ENCODE measurements at regions not wholly inside any gene's neighbourhood (a gene's known extent, or its start where the extent isn't known, plus 50 kb on each side); places are given as distances from the start of the nearest gene placed in this dataset.

DNA sequence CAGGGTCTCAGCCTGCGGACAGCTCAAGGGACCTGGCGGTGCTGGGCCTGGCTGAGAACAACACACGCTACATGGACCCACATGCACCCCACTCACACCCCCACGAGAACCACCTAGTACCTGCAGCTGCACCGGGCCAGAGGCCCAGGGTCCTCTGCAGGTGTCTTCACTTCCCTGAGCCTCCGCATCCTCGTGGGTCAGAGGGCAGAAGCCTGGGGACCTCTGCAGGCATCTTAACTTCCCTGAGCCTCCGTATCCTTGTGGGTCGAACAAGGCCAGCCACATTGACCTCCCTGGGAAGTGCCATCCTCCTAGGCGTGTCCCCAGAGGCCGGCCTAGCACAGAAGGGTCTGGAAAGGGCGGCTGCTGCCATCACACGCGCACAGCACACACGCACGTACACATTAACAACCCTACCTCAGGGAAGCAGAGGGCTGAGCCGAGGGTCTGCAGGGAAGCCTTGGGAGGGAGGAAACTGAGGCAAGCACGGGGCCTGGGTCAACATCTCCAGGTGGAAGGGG lies 62.5 kb upstream of the HPCAL1 start:
- H3K4me1 Mint-ChIP-seq (ENCODE audit: low read depth): no peaks in the 10 kb centered on the region
- intact Hi-C loops (cut with micrococcal nuclease): no loop called here
- DNase-seq (ENCODE audit: low spot score): no peak
- H3K9me3 Mint-ChIP-seq: no peaks in the 10 kb centered on the region
- no peaks in the 10 kb centered on the region for H3K36me3 Mint-ChIP-seq (ENCODE audit: low read depth)
- no peaks in the 10 kb centered on the region for H3K27me3 Mint-ChIP-seq (ENCODE audit: insufficient read depth)
- no peak overlapping the region for H3K4me3 Mint-ChIP-seq
- H3K27ac Mint-ChIP-seq: no peak overlapping the region

DNA sequence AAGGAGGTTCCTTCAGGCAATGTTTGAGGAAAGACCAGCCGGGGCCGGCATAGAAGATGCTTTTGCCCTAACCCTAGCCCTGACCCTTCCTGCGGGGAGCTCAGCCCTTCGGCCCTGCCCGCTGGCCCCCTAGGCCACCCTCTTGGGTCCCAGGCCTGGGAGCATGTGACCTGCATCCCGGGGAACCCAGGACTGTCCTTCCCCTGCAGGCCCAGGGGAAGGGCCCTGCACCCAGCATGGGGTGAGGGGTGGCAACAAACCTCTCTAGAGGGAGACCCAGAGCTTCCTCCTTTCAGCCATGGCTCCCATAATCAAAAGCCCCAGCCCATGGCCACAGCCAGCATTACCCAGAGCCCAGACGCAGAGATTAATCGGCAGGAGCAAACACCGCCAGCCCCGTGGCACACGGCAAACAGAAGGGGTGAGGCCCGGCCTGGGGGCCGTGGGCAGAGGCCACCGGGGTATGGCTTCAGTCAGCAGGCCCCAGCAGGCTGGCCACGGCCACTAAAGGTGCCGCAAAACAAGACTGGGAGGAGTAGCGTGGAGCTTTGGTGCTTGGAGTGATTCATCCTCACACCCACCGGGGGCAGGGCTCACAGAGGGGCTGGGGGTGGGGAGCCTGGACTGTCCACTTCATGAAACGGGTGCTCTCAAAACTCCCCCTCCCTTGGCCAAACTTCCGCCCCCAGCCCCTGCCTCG lies 61.6 kb upstream of the HPCAL1 start:
- no peak overlapping the region for H3K27ac Mint-ChIP-seq
- H3K9me3 Mint-ChIP-seq: no peaks in the 10 kb centered on the region
- no peaks in the 10 kb centered on the region for H3K27me3 Mint-ChIP-seq (ENCODE audit: insufficient read depth)
- H3K4me1 Mint-ChIP-seq (ENCODE audit: low read depth): no peaks in the 10 kb centered on the region
- intact Hi-C loops (cut with micrococcal nuclease): no loop called here
- DNase-seq (ENCODE audit: low spot score): no peak
- H3K4me3 Mint-ChIP-seq: no peak overlapping the region
- no peaks in the 10 kb centered on the region for H3K36me3 Mint-ChIP-seq (ENCODE audit: low read depth)

DNA sequence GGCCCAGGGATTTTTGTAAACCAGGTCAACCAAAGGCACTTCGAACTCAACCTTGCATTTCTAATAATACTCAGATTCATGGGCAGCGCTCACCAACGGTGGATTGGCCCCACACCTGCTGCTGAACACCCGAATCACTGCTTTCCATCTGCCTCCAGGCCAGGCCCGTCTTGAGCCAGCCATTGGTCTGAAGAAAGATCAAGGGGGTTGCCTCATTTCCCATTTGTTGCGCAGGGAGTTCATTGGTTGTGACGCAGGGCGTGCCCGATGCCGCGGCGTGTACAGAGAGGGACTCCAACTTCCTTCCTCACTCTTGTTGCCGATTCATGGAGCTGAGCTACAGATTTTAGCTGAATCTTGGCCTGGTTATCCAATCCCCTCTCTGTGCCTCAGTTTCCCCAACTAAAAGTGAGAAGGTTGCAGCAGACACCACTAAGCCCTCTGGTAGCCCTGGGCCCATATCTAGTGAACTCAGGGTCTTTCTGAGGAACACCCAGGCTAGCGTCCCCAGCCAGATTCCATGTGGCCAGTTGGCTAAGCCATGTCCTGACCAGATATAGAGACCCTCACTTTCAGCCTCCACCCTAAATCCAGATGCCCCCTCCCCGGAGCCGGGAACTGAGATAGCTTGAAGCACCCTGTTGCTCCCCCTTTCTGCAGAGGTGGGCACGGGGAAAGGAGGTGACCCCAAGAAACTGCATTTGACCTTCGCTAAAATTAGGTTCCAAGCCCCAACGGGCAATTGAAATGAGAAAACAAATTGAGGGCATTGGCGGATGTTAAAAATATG lies 60.9 kb upstream of the HPCAL1 start:
- intact Hi-C loops (cut with micrococcal nuclease): no loop called here
- no peaks in the 10 kb centered on the region for H3K27me3 Mint-ChIP-seq (ENCODE audit: insufficient read depth)
- no peak for DNase-seq (ENCODE audit: low spot score)
- H3K4me1 Mint-ChIP-seq (ENCODE audit: low read depth): no peaks in the 10 kb centered on the region
- no peaks in the 10 kb centered on the region for H3K9me3 Mint-ChIP-seq
- no peak overlapping the region for H3K27ac Mint-ChIP-seq
- H3K36me3 Mint-ChIP-seq (ENCODE audit: low read depth): no peaks in the 10 kb centered on the region
- H3K4me3 Mint-ChIP-seq: no peak overlapping the region

DNA sequence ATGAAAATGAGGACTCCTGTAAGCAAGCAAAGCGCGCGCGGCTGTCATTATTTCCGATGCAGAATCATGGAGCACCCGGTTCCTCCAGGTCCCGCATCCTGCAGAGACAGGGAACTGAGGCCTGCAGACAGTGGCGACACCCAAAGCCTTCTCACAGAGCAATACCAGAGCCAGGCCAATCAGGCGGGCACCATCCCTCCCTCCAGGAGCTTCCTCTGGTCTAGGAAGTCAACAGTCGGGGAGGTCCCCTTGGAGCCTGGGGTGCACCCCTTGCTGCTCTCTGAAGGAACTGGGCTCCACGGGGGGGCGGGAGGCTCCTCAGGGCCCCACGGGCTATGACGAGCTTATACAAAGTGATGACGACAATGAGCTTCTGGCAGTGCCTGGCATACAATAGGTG lies 60.3 kb upstream of the HPCAL1 start:
- no peaks in the 10 kb centered on the region for H3K27me3 Mint-ChIP-seq (ENCODE audit: insufficient read depth)
- H3K36me3 Mint-ChIP-seq (ENCODE audit: low read depth): no peaks in the 10 kb centered on the region
- H3K27ac Mint-ChIP-seq: no peak overlapping the region
- H3K4me3 Mint-ChIP-seq: no peak overlapping the region
- no peaks in the 10 kb centered on the region for H3K4me1 Mint-ChIP-seq (ENCODE audit: low read depth)
- DNase-seq (ENCODE audit: low spot score): no peak
- intact Hi-C loops (cut with micrococcal nuclease): no loop called here
- no peaks in the 10 kb centered on the region for H3K9me3 Mint-ChIP-seq

DNA sequence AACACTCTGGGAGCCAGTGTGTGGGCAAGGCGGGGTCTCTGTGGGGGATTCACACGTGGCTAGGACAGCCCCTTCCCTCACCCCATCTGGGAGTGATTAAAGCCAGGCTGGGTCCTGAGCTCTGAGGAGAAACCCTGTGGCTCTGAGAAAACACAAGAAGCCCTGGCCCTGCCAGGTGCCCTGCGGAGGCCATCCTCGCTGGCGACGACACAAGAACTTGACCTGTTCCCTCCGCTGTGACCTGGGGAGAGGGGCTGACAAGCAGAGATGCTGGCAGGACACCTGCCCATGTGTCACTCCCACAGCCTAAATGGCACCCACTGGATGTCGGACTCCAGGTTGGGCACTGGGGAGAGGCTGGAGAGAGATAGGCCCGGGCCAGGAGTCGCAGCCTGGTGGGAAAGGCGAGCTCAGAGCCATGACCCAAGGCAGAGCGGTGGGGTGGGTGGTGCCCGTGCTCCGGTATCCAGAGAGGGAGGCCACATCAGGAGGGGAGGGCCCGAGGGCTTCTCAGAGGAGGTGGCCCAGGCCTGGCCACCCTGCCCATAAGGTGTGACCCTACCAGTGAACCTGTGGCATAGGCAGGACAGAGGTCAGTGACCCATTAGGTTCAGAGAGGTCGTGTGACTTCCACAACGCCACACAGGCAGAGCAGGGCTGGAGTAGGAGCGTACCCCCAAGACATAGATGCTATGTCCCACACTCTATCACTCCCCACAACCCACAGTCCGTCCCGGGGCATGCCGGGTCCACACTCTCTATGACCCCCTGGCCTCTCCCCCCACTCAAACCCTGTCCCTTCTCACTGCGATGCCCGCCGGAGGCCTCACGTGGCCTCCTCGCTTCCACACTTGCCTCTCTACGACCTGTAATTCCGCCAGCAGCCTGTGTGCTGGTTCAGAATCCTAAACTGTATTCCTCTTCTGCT lies 59.4 kb upstream of the HPCAL1 start:
- Mint-ChIP-seq H3K9me3 (no peaks in the 10 kb centered on the region), H3K4me3 (no peak overlapping the region), H3K27ac (no peak overlapping the region), H3K27me3 (ENCODE audit: insufficient read depth) (peaks cover 2% of the 10 kb centered on the region), H3K36me3 (ENCODE audit: low read depth) (no peaks in the 10 kb centered on the region), H3K4me1 (ENCODE audit: low read depth) (no peaks in the 10 kb centered on the region)
- intact Hi-C loops (cut with micrococcal nuclease): no loop called here
- DNase-seq (ENCODE audit: low spot score): no peak

DNA sequence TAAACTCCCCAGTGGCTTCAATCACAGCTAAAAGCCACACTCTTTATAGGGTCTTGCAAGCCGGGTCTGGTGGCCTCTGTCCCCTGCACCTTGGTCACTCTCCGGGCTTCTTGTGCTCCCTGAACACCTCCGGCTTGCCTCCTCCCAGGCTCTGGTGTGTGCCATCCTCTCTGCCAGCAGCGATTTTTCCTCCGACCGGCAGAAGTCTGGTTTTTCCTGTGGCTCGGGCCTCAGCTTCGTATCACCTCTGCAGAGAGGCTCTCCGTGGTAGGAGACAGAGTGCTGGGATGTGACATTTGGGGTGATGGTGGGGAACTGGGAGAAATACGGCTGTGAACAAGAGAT lies 58.8 kb upstream of the HPCAL1 start:
- no peaks in the 10 kb centered on the region for H3K4me1 Mint-ChIP-seq (ENCODE audit: low read depth)
- H3K27me3 Mint-ChIP-seq (ENCODE audit: insufficient read depth): peaks cover 2% of the 10 kb centered on the region
- H3K36me3 Mint-ChIP-seq (ENCODE audit: low read depth): no peaks in the 10 kb centered on the region
- H3K9me3 Mint-ChIP-seq: no peaks in the 10 kb centered on the region
- DNase-seq (ENCODE audit: low spot score): no peak
- no peak overlapping the region for H3K4me3 Mint-ChIP-seq
- no peak overlapping the region for H3K27ac Mint-ChIP-seq
- intact Hi-C loops (cut with micrococcal nuclease): no loop called here

DNA sequence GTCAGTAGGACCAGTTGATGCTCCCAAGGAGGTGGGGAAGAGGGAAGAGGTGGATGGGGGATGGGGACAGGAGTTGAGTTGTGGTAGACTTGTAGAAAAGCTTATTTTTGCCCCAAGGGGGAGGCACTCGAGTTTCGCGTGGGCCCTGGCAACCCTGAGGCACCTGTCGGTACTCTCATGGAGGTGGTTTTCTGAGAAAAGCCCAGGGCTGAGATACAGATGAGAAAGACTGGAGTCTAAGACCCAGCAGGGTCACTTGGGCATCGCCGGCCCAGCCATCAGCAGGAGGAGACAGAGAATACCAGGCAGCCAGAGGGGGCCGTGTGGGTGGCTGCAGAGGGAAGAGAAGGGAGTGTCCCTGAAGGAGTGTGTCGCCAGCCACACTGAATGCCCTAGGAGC lies 57.7 kb upstream of the HPCAL1 start:
- no peak for DNase-seq (ENCODE audit: low spot score)
- Mint-ChIP-seq H3K4me1 (ENCODE audit: low read depth) (no peaks in the 10 kb centered on the region), H3K9me3 (peaks cover 4% of the 10 kb centered on the region), H3K27me3 (ENCODE audit: insufficient read depth) (peaks cover 2% of the 10 kb centered on the region), H3K27ac (no peak overlapping the region), H3K36me3 (ENCODE audit: low read depth) (no peaks in the 10 kb centered on the region), H3K4me3 (no peak overlapping the region)
- intact Hi-C loops (cut with micrococcal nuclease): no loop called here

DNA sequence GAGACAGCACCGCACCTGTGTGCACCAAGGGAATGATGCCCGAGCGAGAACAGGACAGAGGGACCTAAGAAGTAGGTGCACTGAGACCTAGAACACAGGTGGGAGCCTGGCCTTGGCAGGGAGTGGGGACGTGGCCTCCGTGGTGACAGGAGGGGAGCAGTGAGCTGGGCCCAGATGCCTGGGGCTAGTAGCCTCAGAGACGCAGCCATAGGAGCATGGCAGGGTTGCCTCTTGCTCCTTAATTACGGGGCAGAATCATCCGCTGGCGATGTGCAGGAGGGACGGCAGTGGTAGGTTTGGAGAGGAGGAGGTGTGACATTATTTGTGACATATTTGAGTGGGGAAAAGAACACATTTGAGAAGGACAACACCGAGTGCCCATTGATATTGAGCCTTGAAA lies 57.0 kb upstream of the HPCAL1 start:
- intact Hi-C loops (cut with micrococcal nuclease): no loop called here

DNA sequence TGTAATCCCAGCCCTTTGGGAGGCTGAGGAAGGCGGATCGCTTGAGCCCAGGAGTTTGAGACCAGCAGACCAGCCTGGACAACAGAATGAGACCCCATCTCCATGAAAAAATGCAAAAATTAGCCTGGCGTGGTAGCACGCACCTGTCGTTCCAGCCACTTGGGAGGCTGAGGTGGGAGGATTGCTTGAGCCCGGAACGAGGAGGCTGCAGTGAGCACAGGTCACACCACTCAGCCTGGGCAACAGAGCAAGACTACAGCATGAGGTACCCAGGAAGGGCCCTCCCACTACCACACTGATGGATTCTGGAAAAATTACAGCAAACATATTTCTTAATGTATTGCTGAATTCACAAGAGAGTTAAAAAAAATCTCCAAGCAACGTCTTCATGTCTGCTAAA lies 56.3 kb upstream of the HPCAL1 start:
- Mint-ChIP-seq H3K27ac (no peak overlapping the region), H3K9me3 (peaks cover 15% of the 10 kb centered on the region)

More for the DNA sequence above, 57.0 kb upstream of the HPCAL1 start:
- H3K4me1 Mint-ChIP-seq (ENCODE audit: low read depth): no peaks in the 10 kb centered on the region
- H3K27me3 Mint-ChIP-seq (ENCODE audit: insufficient read depth): peaks cover 4% of the 10 kb centered on the region
- no peak overlapping the region for H3K4me3 Mint-ChIP-seq
- no peak overlapping the region for H3K27ac Mint-ChIP-seq
- no peak for DNase-seq (ENCODE audit: low spot score)
- H3K9me3 Mint-ChIP-seq: peaks cover 11% of the 10 kb centered on the region
- H3K36me3 Mint-ChIP-seq (ENCODE audit: low read depth): peaks cover 2% of the 10 kb centered on the region

DNA sequence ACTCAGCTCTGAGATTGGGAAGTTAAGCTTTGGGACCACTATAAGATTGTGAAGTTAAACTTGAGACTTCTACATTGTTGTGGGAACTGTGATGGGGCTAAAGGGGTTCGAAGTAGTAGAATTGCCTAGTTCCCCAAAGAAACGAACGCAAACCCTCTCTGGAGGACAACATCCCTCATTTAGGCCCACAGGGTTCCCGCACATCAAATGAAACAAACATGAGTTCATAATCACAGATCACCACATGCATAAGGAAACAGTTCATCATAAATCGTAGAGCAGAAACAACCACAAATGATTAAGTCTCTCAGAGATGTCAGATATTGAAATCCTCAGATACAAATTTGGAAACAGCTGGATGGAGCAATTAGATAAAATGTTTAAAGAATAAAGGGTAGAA lies 55.9 kb upstream of the HPCAL1 start:
- intact Hi-C loops (cut with micrococcal nuclease): no loop called here
- H3K27ac Mint-ChIP-seq: no peak overlapping the region
- H3K9me3 Mint-ChIP-seq: peaks cover 20% of the 10 kb centered on the region
- H3K4me1 Mint-ChIP-seq (ENCODE audit: low read depth): no peaks in the 10 kb centered on the region
- no peak for DNase-seq (ENCODE audit: low spot score)
- H3K36me3 Mint-ChIP-seq (ENCODE audit: low read depth): peaks cover 2% of the 10 kb centered on the region
- H3K4me3 Mint-ChIP-seq: no peak overlapping the region
- H3K27me3 Mint-ChIP-seq (ENCODE audit: insufficient read depth): peaks cover 6% of the 10 kb centered on the region

More for the DNA sequence above, 56.3 kb upstream of the HPCAL1 start:
- Mint-ChIP-seq H3K36me3 (ENCODE audit: low read depth) (peaks cover 2% of the 10 kb centered on the region), H3K27me3 (ENCODE audit: insufficient read depth) (peaks cover 6% of the 10 kb centered on the region), H3K4me3 (no peak overlapping the region), H3K4me1 (ENCODE audit: low read depth) (no peaks in the 10 kb centered on the region)
- intact Hi-C loops (cut with micrococcal nuclease): no loop called here
- DNase-seq (ENCODE audit: low spot score): no peak

DNA sequence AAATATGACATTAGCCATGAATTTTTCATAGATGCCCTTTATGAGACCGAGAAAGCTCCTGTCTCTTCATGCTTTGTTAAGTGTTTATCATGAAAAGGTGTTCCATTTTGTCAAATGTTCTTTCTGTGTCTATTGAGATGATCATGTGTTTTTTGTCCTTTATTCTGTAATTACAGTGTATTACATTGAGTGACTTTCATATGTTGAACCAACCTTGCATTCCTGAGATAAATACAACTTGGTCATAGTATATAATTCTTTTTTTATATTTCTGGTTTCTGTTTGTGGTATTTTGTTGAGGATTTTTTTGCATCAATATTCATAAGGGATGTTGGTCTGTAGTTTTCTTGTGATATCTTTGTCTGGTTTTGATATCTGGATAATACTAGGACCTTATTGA lies 52.9 kb upstream of the HPCAL1 start:
- H3K9me3 Mint-ChIP-seq: peaks cover 23% of the 10 kb centered on the region

DNA sequence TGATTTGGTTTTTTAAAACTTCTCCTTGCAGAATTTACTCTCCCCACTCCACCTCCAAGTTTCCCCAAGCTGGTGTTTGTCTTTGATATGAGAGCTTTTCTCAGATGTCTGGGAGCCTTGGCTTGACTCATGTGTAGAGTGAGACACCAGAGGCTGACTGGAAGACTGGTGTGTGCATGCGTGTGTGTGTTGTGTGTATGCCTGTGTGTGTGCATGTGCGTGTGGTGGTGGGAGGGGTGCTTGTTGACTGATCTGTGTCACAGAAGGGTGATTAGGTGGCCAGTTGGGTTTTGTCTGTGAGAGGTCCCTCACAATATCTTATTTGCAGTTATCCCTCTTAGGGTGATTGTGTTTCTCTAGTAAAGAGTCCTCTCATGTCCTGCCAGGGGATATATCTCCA lies 50.5 kb upstream of the HPCAL1 start:
- no peak overlapping the region for H3K27ac Mint-ChIP-seq
- H3K27me3 Mint-ChIP-seq (ENCODE audit: insufficient read depth): peaks cover 8% of the 10 kb centered on the region
- H3K4me3 Mint-ChIP-seq: no peak overlapping the region
- H3K36me3 Mint-ChIP-seq (ENCODE audit: low read depth): peaks cover 2% of the 10 kb centered on the region
- no peak for DNase-seq (ENCODE audit: low spot score)
- H3K9me3 Mint-ChIP-seq: peaks cover 23% of the 10 kb centered on the region
- intact Hi-C loops (cut with micrococcal nuclease): no loop called here
- H3K4me1 Mint-ChIP-seq (ENCODE audit: low read depth): no peaks in the 10 kb centered on the region

More for the DNA sequence above, 52.9 kb upstream of the HPCAL1 start:
- Mint-ChIP-seq H3K4me3 (no peak overlapping the region), H3K4me1 (ENCODE audit: low read depth) (no peaks in the 10 kb centered on the region), H3K36me3 (ENCODE audit: low read depth) (peaks cover 2% of the 10 kb centered on the region), H3K27me3 (ENCODE audit: insufficient read depth) (peaks cover 8% of the 10 kb centered on the region), H3K27ac (no peak overlapping the region)
- no peak for DNase-seq (ENCODE audit: low spot score)
- intact Hi-C loops (cut with micrococcal nuclease): no loop called here

DNA sequence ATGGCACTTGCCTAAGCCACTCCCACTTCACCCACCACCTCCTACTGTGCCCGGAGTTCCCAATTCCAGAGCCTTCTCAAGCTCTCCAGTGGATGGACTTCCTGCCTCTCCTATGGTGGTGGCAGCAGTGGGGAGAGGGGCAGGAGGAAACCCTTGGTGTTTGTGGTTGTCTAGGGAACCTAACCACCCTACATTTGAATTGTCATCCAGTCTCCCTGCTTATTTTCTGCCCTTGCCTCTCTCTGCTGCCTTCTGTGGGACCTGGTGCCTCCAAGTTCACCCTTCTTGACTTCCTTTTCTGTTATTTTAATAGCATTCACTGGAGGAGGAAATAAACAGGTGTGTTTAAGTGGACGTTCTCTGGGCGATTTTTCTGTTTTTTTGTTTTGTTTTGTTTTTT lies 50.0 kb upstream of the HPCAL1 start:
- H3K36me3 Mint-ChIP-seq (ENCODE audit: low read depth): peaks cover 2% of the 10 kb centered on the region
- H3K9me3 Mint-ChIP-seq: peaks cover 23% of the 10 kb centered on the region
- H3K4me3 Mint-ChIP-seq: no peak overlapping the region
- H3K27me3 Mint-ChIP-seq (ENCODE audit: insufficient read depth): peaks cover 8% of the 10 kb centered on the region
- no peaks in the 10 kb centered on the region for H3K4me1 Mint-ChIP-seq (ENCODE audit: low read depth)
- DNase-seq (ENCODE audit: low spot score): no peak
- no peak overlapping the region for H3K27ac Mint-ChIP-seq
- intact Hi-C loops (cut with micrococcal nuclease): no loop called here

Measured in activated T-helper 1 cell treated with anti-CD3 and anti-CD28 coated beads, Interleukin-12 subunit alpha, Interleukin-12 subunit beta, Interleukin-2, Interleukin-4 antibody, amounts not matched to agents 30 ng/mL and 10 ng/mL and 1 ng/mL, durations not matched to agents 14 hours and 24 hours and 36 hours (primary cell).